GM21381 (cell line): ENCODE measurements at regions not wholly inside any gene's neighbourhood (a gene's known extent, or its start where the extent isn't known, plus 50 kb on each side); places are given as distances from the start of the nearest gene placed in this dataset.

Experiments used
- ATAC-seq: cut with Tn5 transposase; IDR thresholded peaks from one replicate; pipeline ENCODE4 v1.9.1; 2021; ENCODE audit warnings: mild to moderate bottlenecking, moderate library complexity; ENCODE audit not compliant: unreplicated experiment

DNA sequence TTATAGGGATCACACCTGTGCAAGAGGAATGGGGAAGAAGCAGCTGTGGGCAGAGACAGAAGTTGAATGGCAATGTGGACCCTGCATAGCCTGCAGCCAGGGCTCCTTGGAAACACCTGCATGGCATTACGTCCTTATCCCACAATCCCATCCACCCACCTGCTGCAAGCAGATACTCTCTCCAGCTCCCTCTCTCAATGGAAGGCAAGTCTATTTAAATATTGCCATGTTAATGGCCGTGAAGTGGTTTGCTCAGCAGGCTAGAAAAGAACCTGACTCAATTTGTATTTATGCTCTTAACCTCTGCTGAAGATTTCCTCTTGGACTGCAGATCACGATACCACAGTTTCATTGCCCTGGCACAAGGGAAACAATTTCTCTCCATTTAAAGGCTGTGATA lies 417.0 kb downstream of the TYW1 start:
- no peak for ATAC-seq

DNA sequence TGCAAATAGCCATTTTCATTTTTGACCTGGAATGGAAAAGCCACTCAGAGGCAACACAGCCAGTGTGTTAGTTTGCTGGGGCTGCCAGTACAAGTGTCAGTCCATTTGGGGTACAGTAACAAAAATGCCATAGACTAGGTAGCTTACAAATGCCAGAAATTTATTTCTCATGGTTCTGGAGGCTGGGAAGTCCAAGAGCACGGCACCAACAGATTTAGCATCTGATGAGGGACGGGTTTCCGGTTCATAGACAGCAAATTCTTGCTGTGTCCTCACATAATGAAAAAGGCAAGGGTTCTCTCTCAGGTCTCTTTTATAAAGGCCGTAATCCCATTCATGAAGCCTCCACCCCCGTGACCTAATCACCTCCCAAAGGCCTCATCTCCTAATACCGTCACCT lies 418.2 kb downstream of the TYW1 start:
- no peak for ATAC-seq

DNA sequence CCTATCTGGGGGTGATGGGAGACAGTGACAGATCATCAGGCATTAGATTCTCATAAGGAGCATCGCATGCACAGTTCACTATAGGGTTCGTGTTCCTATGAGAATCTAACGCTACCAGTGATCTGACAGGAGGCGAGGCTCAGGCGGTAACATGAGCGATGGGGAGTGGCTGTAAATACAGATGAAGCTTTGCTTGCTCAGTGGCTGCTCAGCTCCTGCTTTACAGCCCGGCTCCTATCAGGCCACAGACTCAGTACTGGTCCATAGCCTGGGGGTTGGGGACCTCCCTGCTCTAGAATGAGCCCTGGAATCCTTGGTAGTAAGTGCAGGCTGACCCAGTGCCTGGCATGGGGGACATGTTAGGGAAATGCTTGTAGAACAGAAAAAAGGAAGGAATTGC lies 426.0 kb downstream of the TYW1 start:
- ATAC-seq = no peak

DNA sequence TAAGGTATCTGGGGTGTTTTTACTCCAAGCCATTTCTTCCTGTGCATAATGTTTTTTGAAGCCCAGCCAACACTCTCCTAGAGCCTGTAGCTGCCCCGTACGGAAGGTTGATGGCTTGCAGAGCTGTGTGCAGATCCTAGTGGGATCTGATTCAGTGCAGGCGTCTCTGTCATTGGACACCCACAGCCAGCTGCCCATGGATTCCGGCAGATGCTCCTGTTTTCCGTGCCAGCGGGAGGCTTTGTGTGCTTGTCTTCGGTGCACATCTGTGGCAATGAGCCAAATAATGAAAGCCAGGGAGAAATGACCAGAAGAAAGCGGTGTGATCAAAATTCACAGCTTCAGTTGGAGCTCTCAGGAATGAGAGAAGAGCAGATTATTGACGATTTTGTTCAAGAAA lies 426.4 kb downstream of the TYW1 start:
- no peak for ATAC-seq

DNA sequence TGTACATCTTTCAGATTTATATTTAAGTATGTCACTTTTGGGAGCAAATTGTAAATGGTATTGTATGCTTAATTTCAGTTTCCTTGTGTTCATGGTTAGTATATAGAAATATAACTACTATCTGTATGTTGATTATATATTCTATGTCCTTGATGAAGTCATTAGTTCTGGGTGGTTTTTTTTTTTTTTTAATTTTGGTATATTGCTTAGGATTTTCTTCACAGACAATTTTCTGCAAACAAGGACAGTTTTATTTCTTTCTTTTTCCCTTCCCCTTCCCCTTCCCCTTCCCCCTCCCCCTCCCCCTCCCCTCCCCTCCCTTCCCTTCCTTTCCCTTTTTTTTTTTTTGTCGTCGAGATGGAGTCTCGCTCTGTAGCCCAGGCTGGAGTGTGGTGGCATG lies 430.0 kb downstream of the TYW1 start:
- ATAC-seq = no peak

DNA sequence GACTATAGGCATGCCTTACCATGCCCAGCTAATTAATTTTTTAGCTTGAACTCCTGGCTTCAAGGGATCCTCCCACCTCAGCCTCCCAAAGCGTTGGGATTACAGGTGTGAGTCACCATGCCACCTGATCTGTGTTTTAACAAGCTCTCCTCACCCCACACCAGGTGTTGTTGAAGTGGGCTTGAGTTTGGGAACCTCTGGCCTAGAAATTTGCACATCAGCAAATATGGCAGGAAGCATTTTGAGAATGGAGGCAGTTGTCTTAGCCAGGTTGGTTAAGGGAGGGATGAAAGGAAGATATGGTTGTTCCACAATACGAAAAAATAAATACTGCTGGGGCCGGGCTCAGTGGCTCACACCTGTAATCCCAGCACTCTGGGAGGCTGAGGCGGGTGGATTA lies 433.1 kb downstream of the TYW1 start:
- ATAC-seq = no peak

DNA sequence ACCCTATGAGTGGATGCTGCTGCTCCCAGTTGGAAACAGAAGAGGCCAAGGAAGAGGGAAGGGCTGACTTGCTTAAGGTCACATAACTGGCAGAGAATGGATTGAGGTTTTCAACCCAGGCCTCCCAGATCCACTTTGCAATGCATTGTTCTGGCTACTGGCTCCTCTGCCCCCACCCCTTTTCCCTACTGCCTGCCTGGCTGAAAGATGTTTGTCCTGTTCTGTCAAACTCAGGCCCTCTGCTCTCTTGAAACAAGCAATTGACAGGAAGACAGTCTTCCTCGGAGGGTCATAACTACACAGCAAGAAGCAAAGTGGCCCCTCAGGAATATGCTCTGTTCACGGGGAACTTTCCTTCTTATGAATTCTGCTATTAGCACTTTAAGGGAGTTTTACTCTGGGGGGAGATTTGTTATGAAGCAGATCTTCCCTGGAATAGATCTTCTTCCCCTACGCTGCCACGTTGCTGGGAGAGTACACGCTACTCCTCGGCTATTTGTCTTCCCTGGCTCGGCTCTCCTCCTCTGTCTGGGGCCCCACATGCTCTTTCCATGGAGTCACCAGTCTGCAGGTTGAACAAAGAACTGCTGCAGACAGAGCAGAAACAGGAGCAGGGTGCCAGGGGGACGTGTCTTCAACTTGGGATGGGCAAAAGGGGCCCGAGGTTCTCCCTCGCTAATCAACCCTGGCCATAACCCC lies 436.1 kb downstream of the TYW1 start:
- ATAC-seq = no peak

DNA sequence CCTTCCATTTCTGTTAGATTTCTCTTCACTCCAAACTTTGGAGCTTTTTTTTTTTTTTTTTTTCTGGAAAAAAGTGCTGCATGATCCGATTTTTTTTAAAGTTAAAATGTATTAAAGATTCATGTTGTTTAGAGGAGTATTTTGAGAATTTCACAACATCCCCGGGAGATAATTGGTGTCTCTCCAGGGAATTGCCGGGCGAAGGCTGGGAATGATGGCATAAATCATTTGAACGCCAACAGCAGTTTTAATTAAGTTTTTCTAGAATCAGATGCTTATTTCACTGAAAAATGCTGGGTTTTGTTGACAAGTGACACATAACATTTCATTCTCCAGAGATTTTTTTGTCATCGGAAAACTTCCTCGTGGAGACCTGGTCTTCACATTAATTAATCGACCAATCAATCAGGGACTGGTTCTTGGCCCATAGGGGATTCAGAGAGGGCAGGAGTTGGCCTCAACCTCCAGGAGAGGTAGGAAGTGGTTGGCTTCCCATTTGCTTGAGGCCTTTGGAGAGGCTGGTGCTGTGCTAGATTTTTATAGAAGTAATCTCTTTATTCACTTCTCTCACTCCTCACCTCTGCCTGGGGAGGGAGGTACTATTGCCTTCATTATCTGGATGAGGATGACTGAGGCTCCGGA lies 439.4 kb downstream of the TYW1 start:
- ATAC-seq = no peak

DNA sequence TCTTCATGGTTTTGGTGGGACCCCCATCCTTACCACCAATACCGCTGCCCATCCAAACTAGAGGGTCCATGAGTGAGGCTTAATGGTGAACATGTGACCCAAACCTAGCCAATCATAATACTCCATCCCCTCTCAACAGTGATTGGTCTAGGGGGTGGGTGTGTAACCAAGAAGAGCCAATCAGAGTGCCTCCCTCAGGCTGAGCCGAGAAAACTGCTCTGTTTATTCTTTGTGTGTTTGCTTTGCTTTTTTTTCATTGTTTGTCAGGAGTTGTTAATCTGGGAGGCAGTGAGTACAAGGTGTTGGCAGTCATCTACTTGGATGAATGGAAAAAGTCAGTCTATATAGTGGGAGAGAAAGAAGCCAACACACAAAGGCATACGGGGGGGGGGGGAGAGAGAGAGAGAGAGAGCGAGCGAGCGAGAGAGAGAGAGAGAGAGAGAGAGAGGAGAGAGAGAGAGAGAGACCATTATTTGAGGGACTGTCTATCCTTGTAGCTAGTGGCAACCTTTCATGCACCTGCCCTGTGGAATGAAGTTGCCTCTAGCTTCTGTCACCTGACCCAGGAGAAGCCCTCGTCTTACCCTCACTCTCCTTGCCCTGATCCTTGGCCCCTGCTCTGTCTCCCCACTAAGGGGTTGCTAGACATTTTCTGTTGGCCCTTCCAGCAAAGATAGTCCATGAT lies 441.7 kb downstream of the TYW1 start:
- no peak for ATAC-seq

DNA sequence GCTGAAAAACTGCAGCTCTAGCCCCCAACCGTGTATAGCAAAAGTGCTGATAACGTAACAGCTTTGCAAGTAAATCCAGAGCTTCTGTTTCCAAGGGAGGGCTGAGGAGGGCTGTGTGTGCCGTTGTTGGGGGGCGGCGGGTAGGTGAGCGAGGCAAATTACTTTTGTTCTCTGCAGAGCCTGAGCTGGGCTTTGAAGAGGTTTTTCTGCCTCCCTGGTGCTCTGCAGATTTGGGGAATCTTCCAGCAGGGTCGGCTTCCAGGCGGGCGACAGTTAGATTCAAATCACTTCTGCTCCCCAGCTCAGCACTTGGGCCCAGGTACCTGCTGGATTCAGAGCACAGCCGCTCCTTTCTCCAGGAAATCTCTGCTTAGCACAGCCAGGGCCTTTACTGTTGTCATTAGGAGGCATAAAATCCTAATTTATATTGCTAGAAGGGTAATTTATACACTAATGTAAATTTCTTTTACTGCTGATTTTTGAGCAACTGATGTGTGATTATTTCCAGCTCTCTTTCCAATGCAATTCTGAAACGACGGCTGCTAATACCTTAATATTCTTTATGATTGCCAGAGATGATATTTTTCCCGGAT lies 442.4 kb downstream of the TYW1 start:
- ATAC-seq = no peak

DNA sequence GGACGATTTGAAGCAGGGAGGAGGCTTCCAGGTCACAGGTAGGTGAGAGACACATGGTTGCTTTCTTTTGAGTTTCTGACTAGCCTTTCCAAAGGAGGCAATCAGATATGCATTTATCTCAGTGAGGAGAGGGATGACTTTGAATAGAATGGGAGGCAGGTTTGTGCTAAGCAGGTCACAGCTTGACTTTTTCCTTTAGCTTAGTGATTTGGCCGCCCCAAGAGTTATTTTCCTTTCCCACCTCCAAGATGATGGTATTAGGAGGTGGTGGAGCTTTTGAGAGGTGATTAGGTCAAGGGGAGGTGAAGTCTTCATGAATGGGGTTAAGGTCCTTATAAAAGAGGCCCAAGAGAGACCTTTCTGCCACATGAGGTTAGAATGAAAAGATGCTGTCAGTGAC lies 443.7 kb downstream of the TYW1 start:
- no peak for ATAC-seq

DNA sequence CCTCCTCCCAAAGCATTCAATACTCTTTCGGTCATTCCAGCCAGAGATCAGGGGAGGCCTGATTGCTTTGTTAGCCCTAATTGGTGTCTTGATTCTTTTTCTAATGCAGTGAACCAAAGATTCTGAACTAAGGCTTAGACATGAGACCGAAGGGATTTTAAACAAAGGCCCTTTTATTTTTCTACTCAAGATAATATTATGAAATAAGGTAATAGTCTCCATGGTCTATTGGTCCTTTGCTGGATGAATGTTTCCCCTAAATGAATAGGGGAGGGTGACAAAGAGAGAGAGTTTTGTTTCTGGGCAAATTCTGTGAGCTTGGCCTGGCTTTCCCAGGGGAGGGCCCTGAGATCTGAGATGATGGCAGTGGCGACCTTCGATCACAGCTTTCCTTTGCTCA lies 449.1 kb downstream of the TYW1 start:
- no peak for ATAC-seq

DNA sequence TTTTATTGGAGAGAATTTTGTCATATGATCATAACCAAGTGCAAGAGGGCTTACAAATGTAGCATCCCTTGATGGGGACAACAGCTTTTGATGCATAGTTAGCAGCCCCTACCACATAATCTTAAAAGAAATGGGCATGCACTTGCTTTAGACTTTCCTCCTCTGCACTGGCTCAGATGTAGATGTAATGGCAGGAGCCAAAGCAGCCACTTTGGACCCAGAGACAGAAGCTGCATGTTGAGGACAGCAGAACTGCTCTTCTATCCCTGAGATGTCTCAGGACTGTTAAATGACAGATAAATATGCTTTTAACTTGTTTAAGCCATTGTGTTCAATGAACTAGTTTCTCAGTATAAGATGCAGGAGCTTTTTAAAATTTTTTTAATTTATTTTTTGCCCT lies 450.7 kb downstream of the TYW1 start:
- no peak for ATAC-seq

DNA sequence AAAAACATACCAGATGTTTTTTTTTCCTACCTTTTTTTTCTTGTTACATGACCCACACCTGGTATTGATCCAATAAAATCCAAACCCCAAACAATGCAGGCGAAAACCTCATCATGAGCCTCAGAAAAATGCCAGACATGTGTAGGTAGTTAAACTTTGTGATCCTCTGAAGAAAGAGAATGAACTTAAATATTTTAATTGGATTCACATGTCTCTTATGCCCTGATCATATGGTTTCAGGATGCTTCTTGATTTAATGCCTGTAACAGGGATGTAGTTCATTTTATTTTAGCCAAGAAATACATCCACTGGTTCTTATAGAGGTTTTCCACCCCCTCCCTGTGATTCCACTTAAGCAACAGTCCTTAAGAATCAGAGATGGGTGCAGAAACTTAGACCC lies 451.6 kb downstream of the TYW1 start:
- ATAC-seq = no peak

DNA sequence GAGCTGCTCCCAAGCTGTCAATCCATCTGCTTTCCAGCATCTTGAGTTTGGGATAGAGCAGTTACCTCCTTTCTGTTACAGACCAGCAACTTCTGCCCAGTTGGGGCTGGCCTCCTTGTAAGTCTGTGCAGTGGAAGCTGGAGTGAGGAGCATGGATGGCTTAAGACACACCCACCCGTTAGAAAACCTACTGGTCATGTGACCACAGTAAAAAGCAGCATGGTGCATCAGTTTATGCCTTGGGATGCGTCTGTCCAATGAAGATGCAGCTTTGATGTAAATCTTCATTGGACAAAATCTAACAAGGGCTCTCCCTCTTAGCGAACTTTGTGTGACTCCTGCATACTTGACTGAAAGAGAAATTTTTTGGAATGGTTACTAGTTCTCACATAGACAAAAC lies 453.5 kb downstream of the TYW1 start:
- no peak for ATAC-seq

DNA sequence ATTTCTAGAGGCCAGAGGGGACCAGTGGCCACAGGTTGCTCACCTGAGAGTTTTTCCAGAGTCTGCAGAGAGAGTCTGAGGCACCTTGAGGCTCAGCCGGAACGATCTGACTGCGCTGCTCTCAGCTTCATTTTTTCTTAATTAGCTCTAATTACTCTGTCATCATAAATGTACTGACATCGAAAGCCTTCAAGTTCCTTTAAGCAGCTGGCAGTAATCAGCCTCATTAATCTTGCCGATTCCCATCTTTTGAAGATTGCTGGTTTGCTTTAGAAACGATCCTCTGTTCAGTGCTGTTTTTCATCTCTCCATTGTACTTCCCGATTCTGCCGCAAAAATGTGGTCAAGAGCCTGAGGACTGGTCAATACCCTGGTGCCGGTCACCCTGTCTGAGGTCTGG lies 454.7 kb downstream of the TYW1 start:
- ATAC-seq = no peak

DNA sequence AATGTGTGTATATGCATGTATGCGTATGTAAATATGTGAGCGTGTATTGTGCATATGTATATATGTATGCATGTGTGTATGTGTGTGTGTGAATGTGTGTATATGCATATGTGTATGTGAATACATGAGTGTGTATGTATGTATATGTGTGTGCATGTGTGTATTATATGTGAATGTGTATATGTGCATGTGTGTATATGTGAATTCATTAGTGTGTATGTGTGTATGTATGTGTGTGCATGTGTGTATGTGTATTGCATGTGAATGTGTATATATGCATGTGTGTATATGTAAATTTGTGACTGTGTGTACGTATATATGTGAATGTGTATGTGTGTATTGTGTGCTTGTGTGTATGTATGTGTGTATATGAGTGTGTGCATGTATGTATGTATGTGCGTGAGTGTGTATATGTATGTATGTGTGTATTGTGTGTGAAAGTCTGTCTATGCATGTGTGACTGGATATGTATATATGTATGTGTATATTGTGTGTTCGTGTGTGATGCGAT lies 455.9 kb downstream of the TYW1 start:
- no peak for ATAC-seq

DNA sequence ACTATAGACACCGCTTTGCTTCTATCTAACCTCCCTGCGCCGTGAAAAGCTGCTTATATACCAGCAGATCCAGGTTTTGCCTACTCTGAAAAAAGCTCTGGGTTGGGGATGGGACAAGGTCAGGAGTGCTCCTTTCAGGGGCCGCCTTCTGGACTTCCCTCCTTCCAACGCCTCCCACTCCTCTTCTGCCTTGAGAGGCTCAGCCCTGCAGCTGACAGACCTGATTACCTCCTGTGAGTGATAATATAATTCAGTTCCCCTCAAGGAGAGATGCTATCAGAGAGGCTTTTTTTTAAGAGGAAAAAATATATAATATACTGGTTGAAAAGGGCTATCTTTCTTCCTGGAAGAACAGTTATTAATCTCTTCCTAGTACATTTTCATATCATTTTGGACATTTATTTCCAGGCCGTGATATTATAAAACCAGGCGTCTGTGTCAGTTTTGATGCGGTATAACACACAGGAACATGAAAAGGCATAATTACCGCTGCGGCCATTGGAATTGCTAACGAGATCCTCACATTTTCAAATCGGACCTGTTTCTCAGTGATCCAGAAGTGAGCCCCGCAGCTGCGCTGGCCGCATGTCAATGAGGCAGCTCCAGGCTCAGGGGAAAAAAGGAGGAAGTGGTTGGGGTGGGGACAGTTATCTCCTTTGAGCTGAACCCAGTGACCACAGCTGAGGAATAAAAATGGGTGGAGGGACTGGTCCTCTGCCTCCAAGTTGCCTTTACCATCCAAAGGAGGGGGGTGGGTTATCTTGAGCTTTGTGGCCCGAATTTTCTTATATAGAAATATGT lies 457.1 kb downstream of the TYW1 start:
- no peak for ATAC-seq

DNA sequence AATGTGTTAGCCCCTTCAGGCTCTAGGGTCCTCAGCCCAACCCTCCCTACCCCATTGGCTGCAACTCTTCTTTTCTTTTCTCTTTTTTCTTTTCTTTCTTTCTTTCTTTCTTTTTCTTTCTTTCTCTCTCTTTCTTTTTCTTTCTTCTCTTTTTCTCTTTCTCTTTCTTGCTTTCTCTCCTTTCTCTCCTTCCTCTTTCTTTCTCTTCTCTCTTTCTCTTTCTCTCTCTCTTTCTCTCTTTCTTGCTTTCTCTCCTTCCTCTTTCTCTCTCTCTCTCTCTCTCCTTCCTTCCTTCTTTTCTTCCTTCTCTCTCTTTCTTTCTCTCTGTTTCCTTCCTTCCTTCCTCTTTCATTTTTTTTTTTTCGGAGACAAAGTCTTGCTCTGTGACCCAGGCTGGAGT lies 458.9 kb downstream of the TYW1 start:
- ATAC-seq = no peak

DNA sequence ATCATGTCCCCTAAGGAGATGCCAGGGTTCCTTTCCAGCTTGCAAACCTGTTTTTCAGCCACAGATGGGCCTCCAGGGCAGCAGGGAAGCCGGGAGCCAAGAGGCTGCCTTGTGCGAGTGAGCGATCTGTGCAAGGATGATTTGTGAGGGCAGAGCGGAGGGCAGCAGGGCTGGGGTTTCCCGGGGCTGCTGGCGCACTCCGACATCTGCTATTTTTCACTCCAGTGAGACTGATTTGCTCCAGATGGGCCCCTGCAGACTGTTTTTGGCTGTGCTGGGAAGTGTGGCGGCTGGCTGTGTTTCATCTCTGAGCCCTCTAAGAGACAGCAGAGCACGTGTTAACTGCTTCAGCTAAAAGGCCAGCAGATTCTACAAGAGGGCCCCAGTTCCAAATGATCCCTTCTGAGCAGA lies 466.2 kb downstream of the TYW1 start:
- ATAC-seq = no peak

DNA sequence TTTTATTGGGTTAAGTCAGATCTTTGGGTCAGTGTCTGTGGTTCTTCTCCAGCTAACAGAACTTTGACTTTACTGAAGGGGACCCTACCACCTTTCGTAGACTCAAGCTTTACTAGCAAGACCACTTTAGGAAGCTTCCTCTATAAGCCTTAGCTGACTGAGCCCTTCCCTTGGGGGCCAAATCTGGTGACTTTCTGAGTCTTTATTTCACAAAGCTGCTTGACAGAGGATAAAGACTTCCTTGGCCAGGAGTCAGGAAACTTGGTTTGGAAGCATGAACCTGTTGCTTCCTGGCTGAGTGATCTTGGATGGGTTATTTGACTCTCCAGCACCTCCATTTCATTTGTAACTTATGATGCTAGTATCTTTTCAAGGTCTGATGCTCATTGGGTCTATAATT lies 466.7 kb downstream of the TYW1 start:
- no peak for ATAC-seq
